Smooth muscle cell (in vitro differentiated cells): ENCODE measurements at regions not wholly inside any gene's neighbourhood (a gene's known extent, or its start where the extent isn't known, plus 50 kb on each side); places are given as distances from the start of the nearest gene placed in this dataset.

Source experiments
- DNase-seq: peaks from one replicate; lab custom pipeline; 2025; ENCODE audit not compliant: unreplicated experiment; lab: John Stamatoyannopoulos, UW
- H2AFZ ChIP-seq: fragments of 200-600 bp; sonication (generic); 2 replicates; pipeline ENCODE4 v1.6.0; 2016; ENCODE audit warnings: antibody characterized with exemption, low read depth, mild to moderate bottlenecking
- H3F3A ChIP-seq: fragments of 200-600 bp; sonication (generic); 2 replicates; pipeline ENCODE4 v1.6.0; 2017; ENCODE audit warnings: antibody characterized with exemption, low read depth
- H3K27ac ChIP-seq: fragments of 200-600 bp; sonication (generic); 2 replicates; pipeline ENCODE4 v1.5.1; 2016; ENCODE audit warnings: low read depth, mild to moderate bottlenecking
- H3K27me3 ChIP-seq: fragments of 200-600 bp; sonication (generic); 2 replicates; pipeline ENCODE4 v1.6.1; 2016; ENCODE audit warnings: low read depth, mild to moderate bottlenecking
- H3K36me3 ChIP-seq: fragments of 200-600 bp; sonication (generic); 2 replicates; pipeline ENCODE4 v1.5.1; 2016; ENCODE audit warnings: low read depth
- H3K4me1 ChIP-seq: fragments of 200-600 bp; sonication (generic); 2 replicates; pipeline ENCODE4 v1.5.1; 2016; ENCODE audit warnings: low read depth
- H3K4me2 ChIP-seq: fragments of 200-600 bp; sonication (generic); 2 replicates; pipeline ENCODE4 v1.6.0; 2016; ENCODE audit warnings: mild to moderate bottlenecking
- H3K4me3 ChIP-seq: fragments of 200-600 bp; sonication (generic); 2 replicates; pipeline ENCODE4 v1.5.1; 2016; ENCODE audit warnings: mild to moderate bottlenecking
- H3K79me2 ChIP-seq: fragments of 200-600 bp; sonication (generic); 2 replicates; pipeline ENCODE4 v1.6.0; 2016; ENCODE audit warnings: low read depth, mild to moderate bottlenecking
- H3K9ac ChIP-seq: fragments of 200-600 bp; sonication (generic); 2 replicates; pipeline ENCODE4 v1.6.0; 2016; ENCODE audit warnings: low read depth
- H3K9me3 ChIP-seq: fragments of 200-600 bp; sonication (generic); replicated peaks from 2 replicates; pipeline ENCODE4 v1.5.1; 2016; ENCODE audit warnings: low read depth
- H4K20me1 ChIP-seq: fragments of 200-600 bp; sonication (generic); 2 replicates; pipeline ENCODE4 v1.6.0; 2016; ENCODE audit warnings: low read depth
- WGBS: methylation state at CpG from one replicate; pipeline ENCODE4 v1.1.7; 2016; ENCODE audit warnings: low lambda C conversion rate; 5-methylcytosine and 5-hydroxymethylcytosine counted together
- TF ChIP-seq, protein P1 (sequence below): fragments of 200-600 bp; sonication (generic); IDR thresholded peaks from 2 replicates; pipeline ENCODE4 v1.5.1; 2017; ENCODE audit warnings: borderline replicate concordance, mild to moderate bottlenecking, antibody characterized with exemption; ENCODE audit not compliant: insufficient read depth, poor library complexity, severe bottlenecking

DNA sequence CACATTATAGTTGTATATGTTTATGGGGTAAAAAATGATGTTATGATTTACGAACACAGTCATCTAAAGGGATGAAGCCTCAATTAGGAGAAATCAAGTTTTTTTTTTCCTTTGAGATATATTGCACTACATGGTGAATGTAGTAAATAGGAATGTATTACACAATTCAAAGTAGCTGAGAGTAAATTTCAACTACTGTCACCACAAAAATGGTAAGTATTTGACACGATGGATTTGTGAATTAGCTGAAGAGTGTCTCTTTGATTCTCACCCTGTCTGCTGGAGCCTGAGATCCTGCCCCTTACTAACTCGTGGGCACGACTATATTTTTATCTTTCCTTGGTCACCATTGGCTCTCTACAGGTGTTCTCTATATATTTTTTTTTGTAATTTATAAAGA is 540.4 kb upstream of the DSEL start:
- Histone ChIP-seq H2AFZ (no peak overlapping the region), H3K27ac (no peak overlapping the region), H3K4me3 (no peak overlapping the region), H3F3A (no peaks in the 10 kb centered on the region), H3K4me1 (no peaks in the 10 kb centered on the region), H3K27me3 (no peaks in the 10 kb centered on the region), H3K36me3 (no peaks in the 10 kb centered on the region), H3K79me2 (no peaks in the 10 kb centered on the region), H3K4me2 (no peak overlapping the region), H4K20me1 (no peaks in the 10 kb centered on the region), H3K9ac (no peak overlapping the region), H3K9me3 (no peaks in the 10 kb centered on the region)
- TF ChIP-seq, protein P1, sequence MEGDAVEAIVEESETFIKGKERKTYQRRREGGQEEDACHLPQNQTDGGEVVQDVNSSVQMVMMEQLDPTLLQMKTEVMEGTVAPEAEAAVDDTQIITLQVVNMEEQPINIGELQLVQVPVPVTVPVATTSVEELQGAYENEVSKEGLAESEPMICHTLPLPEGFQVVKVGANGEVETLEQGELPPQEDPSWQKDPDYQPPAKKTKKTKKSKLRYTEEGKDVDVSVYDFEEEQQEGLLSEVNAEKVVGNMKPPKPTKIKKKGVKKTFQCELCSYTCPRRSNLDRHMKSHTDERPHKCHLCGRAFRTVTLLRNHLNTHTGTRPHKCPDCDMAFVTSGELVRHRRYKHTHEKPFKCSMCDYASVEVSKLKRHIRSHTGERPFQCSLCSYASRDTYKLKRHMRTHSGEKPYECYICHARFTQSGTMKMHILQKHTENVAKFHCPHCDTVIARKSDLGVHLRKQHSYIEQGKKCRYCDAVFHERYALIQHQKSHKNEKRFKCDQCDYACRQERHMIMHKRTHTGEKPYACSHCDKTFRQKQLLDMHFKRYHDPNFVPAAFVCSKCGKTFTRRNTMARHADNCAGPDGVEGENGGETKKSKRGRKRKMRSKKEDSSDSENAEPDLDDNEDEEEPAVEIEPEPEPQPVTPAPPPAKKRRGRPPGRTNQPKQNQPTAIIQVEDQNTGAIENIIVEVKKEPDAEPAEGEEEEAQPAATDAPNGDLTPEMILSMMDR, result no peak
- DNase-seq, result no peak
- 74% methylated on average over 4 of the region's 4 CpGs for WGBS

DNA sequence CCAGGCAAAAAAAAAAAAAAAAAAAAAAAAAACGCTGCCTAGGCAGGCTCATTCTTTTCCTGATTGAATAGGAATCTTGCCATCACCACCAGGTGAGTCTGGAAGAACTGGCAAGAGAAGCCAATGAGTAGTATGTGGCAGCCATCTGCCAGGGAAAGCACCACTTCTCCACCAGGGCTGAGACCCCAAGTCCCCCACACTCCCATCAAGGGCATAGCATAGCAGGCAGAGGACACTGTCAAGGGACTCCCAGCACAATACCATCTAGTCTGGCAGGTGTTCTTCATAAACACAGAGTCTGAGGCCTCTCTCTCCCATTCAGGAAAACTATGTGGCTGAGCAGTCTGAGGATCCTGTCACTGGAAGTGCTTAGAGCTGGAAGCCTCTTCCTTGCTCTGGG is 538.1 kb upstream of the DSEL start:
- H3K27me3 ChIP-seq, result no peaks in the 10 kb centered on the region
- DNase-seq, result no peak
- H3K9ac ChIP-seq, result no peak overlapping the region
- no peaks in the 10 kb centered on the region for H3K9me3 ChIP-seq
- H2AFZ ChIP-seq, result no peak overlapping the region
- TF ChIP-seq, protein P1, result no peak
- no peak overlapping the region for H3K4me3 ChIP-seq
- 85% methylated on average over 1 of the region's 1 CpG for WGBS
- no peaks in the 10 kb centered on the region for H3F3A ChIP-seq
- H3K36me3 ChIP-seq, result no peaks in the 10 kb centered on the region
- H3K4me2 ChIP-seq, result no peak overlapping the region
- no peaks in the 10 kb centered on the region for H3K4me1 ChIP-seq
- no peak overlapping the region for H3K27ac ChIP-seq
- H4K20me1 ChIP-seq, result no peaks in the 10 kb centered on the region
- no peaks in the 10 kb centered on the region for H3K79me2 ChIP-seq

DNA sequence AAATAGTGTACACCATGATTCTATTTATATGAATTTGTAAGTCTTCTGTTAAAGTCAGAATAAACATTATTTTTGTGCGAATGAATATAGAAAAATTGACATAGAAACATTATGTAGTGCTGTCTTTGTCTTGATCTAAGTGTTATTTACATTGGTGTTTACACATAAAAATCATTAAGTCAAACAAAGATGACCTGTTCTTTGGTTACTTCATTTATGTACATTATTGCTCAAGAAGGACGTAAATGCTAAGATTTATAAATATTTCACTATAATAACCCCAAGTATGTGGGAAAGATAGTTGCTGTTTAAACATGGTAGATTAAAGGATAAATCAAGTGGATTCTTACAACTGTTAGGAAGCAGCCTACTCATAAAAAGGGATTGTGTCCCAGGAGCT is 536.8 kb upstream of the DSEL start:
- Histone ChIP-seq H3K27ac (no peak overlapping the region), H3K27me3 (no peaks in the 10 kb centered on the region), H3K79me2 (no peaks in the 10 kb centered on the region), H4K20me1 (no peaks in the 10 kb centered on the region), H2AFZ (no peak overlapping the region), H3K9me3 (no peaks in the 10 kb centered on the region), H3K36me3 (no peaks in the 10 kb centered on the region), H3K4me1 (no peaks in the 10 kb centered on the region), H3K9ac (no peak overlapping the region), H3K4me2 (no peak overlapping the region), H3K4me3 (no peak overlapping the region), H3F3A (no peaks in the 10 kb centered on the region)
- WGBS, result 81% methylated on average over 2 of the region's 2 CpGs
- DNase-seq, result no peak
- TF ChIP-seq, protein P1, result no peak

DNA sequence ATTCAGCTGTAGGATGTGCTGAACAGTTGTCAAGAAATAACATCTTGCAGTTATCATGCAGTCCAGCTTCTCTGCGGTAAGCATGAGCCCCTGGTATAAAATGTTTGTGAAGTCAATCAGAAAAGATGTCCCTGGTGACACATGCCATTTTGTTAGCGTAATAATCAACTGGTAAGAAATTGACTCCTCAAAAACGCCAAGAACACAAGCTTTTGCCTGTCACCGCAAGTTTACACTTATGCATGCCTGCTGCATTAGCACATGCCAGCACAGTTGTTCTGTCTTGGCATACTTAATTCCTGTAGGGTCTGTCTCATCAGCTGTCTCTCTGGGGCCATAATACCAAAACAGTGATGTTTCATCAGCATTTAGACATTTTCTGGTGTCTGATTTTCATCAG is 524.8 kb upstream of the DSEL start:
- Histone ChIP-seq H3K4me3 (no peak overlapping the region), H3K4me1 (no peaks in the 10 kb centered on the region), H2AFZ (no peak overlapping the region), H3K9me3 (no peaks in the 10 kb centered on the region), H3K4me2 (no peak overlapping the region), H3K9ac (no peak overlapping the region), H3K27me3 (no peaks in the 10 kb centered on the region), H4K20me1 (no peaks in the 10 kb centered on the region), H3K36me3 (no peaks in the 10 kb centered on the region), H3K79me2 (no peaks in the 10 kb centered on the region), H3F3A (no peaks in the 10 kb centered on the region), H3K27ac (no peak overlapping the region)
- DNase-seq, result no peak
- 83% methylated on average over 4 of the region's 4 CpGs for WGBS
- TF ChIP-seq, protein P1, result no peak
